Keratinocyte (primary cell): ENCODE measurements at regions not wholly inside any gene's neighbourhood (a gene's known extent, or its start where the extent isn't known, plus 50 kb on each side); places are given as distances from the start of the nearest gene placed in this dataset.

Experiments used
- DNase-seq: peaks from one replicate; pipeline ENCODE4 v3.0.0-alpha.2; 2011; ENCODE audit warnings: low read depth, missing footprints, low spot score
- FAIRE-seq: peaks from 2 replicates; lab custom pipeline; 2011; peaks lifted over from hg19 to GRCh38; lab: Jason Lieb, UNC
- H2AFZ ChIP-seq: 2 replicates; pipeline ENCODE4 v1.6.0; 2012; ENCODE audit warnings: low read length, control low read depth, inconsistent platforms; ENCODE audit not compliant: control insufficient read depth
- H3K27ac ChIP-seq: 2 replicates; pipeline ENCODE4 v1.5.1; 2011; ENCODE audit warnings: low read length; ENCODE audit not compliant: control insufficient read depth, insufficient read depth
- H3K27me3 ChIP-seq: 3 replicates; pipeline ENCODE4 v1.6.0; 2011; ENCODE audit warnings: low read length; ENCODE audit not compliant: control insufficient read depth, insufficient read depth; ENCODE audit errors: extremely low read depth
- H3K36me3 ChIP-seq, 2 experiments: 2 replicates in 1 of 2; 3 replicates in 1 of 2; pipeline ENCODE4 v1.5.1; 2011; ENCODE audit warnings: low read length in 2 of 2, mild to moderate bottlenecking in 1 of 2; ENCODE audit not compliant: control insufficient read depth in 2 of 2, insufficient read depth in 2 of 2; ENCODE audit errors: extremely low read depth in 1 of 2
- H3K4me1 ChIP-seq: 3 replicates; pipeline ENCODE4 v1.5.1; 2011; ENCODE audit warnings: low read length; ENCODE audit not compliant: control insufficient read depth, insufficient read depth; ENCODE audit errors: extremely low read depth
- H3K4me2 ChIP-seq: 3 replicates; pipeline ENCODE4 v1.6.0; 2011; ENCODE audit warnings: low read depth, low read length; ENCODE audit not compliant: control insufficient read depth, insufficient read depth; ENCODE audit errors: extremely low read depth
- H3K4me3 ChIP-seq, 3 experiments: fragments of 200-600 bp in 1 of 3; sonication (generic) in 1 of 3; 2 replicates in 2 of 3; 3 replicates in 1 of 3; pipeline ENCODE4 v1.5.1; 2011 to 2016; ENCODE audit warnings: low read length in 3 of 3, mild to moderate bottlenecking in 3 of 3, control low read depth in 2 of 3, inconsistent platforms in 1 of 3, low read depth in 1 of 3, mixed read lengths in 1 of 3, mixed run types in 1 of 3, moderate library complexity in 1 of 3; ENCODE audit not compliant: control insufficient read depth in 2 of 3, insufficient read depth in 2 of 3; ENCODE audit errors: extremely low read depth in 1 of 3
- H3K79me2 ChIP-seq: 2 replicates; pipeline ENCODE4 v1.6.0; 2012; ENCODE audit warnings: low read length; ENCODE audit not compliant: control insufficient read depth, insufficient read depth
- H3K9ac ChIP-seq: 3 replicates; pipeline ENCODE4 v1.6.0; 2011; ENCODE audit warnings: low read length; ENCODE audit not compliant: control insufficient read depth, insufficient read depth; ENCODE audit errors: extremely low read depth
- H3K9me1 ChIP-seq: 3 replicates; pipeline ENCODE4 v1.6.0; 2011; ENCODE audit warnings: low read length; ENCODE audit not compliant: control insufficient read depth, insufficient read depth; ENCODE audit errors: extremely low read depth
- H3K9me3 ChIP-seq: 2 replicates; pipeline ENCODE4 v1.5.1; 2012; ENCODE audit warnings: low read depth, low read length; ENCODE audit not compliant: control insufficient read depth
- H4K20me1 ChIP-seq: 3 replicates; pipeline ENCODE4 v1.6.0; 2011; ENCODE audit warnings: low read length; ENCODE audit not compliant: control insufficient read depth, insufficient read depth; ENCODE audit errors: extremely low read depth
- EZH2 ChIP-seq: IDR thresholded peaks from one replicate; pipeline ENCODE4 v1.6.1; 2012; ENCODE audit warnings: inconsistent platforms, mild to moderate bottlenecking, low read length, moderate library complexity
- dilution Hi-C: fragments of 300-500 bp; cut with MboI; formaldehyde crosslinking; loops from one replicate; pipeline ENCODE4 v1.7.0; 2020; ENCODE audit warnings: low sequenced_read_pairs; ENCODE audit not compliant: extremely low pct_ligation_motif_present
- TF ChIP-seq, protein P1 (sequence below), 3 experiments: IDR thresholded peaks in 1 of 3; conservative IDR thresholded peaks in 1 of 3; optimal IDR thresholded peaks in 1 of 3; 2 replicates in 2 of 3; 3 replicates in 1 of 3; pipeline versions ENCODE3 to v1.5.1; 2011; ENCODE audit warnings: low read length in 3 of 3, mild to moderate bottlenecking in 3 of 3, moderate library complexity in 2 of 3, control low read depth in 1 of 3, inconsistent platforms in 1 of 3; ENCODE audit not compliant: insufficient read depth in 2 of 3; ENCODE audit errors: extremely low read depth in 1 of 3

GRCh38 chr6:105875974-105876640 is 210.0 kb upstream of the PRDM1 start:
- Histone ChIP-seq H3K27me3 (no peaks in the 10 kb centered on the region), H4K20me1 (no peaks in the 10 kb centered on the region), H3K27ac (no peak overlapping the region), H3K9me1 (no peaks in the 10 kb centered on the region), H3K9me3 (no peaks in the 10 kb centered on the region), H2AFZ (no peak overlapping the region), H3K4me2 (no peak overlapping the region), H3K79me2 (no peaks in the 10 kb centered on the region), H3K9ac (no peak overlapping the region), H3K4me1 (no peaks in the 10 kb centered on the region), H3K4me3 (no peak overlapping the region), H3K36me3 (no peaks in the 10 kb centered on the region)
- TF ChIP-seq, protein P1, sequence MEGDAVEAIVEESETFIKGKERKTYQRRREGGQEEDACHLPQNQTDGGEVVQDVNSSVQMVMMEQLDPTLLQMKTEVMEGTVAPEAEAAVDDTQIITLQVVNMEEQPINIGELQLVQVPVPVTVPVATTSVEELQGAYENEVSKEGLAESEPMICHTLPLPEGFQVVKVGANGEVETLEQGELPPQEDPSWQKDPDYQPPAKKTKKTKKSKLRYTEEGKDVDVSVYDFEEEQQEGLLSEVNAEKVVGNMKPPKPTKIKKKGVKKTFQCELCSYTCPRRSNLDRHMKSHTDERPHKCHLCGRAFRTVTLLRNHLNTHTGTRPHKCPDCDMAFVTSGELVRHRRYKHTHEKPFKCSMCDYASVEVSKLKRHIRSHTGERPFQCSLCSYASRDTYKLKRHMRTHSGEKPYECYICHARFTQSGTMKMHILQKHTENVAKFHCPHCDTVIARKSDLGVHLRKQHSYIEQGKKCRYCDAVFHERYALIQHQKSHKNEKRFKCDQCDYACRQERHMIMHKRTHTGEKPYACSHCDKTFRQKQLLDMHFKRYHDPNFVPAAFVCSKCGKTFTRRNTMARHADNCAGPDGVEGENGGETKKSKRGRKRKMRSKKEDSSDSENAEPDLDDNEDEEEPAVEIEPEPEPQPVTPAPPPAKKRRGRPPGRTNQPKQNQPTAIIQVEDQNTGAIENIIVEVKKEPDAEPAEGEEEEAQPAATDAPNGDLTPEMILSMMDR (optimal IDR thresholded peaks at IDR 0.05 in 1 of 3, IDR thresholded peaks at IDR 0.05 in 1 of 3, conservative IDR thresholded peaks at IDR 0.05 in 1 of 3; ENCODE audit: extremely low read depth in 1 of 3, insufficient read depth in 2 of 3, low read length in 3 of 3) = no peak
- no peak for TF ChIP-seq EZH2
- dilution Hi-C loops = no loop called here
- FAIRE-seq (no peak), DNase-seq (no peak)

GRCh38 chr6:105874835-105875626 is 211.1 kb upstream of the PRDM1 start:
- no peaks in the 10 kb centered on the region for H3K27me3 ChIP-seq
- H3K9ac ChIP-seq = no peak overlapping the region
- no peaks in the 10 kb centered on the region for H4K20me1 ChIP-seq
- no peak for FAIRE-seq
- dilution Hi-C loops = no loop called here
- no peak overlapping the region for H3K27ac ChIP-seq
- H3K79me2 ChIP-seq = no peaks in the 10 kb centered on the region
- H3K9me3 ChIP-seq = no peaks in the 10 kb centered on the region
- H3K36me3 ChIP-seq = no peaks in the 10 kb centered on the region
- no peak overlapping the region for H3K4me3 ChIP-seq
- TF ChIP-seq, protein P1 (optimal IDR thresholded peaks at IDR 0.05 in 1 of 3, IDR thresholded peaks at IDR 0.05 in 1 of 3, conservative IDR thresholded peaks at IDR 0.05 in 1 of 3; ENCODE audit: extremely low read depth in 1 of 3, insufficient read depth in 2 of 3, low read length in 3 of 3) = no peak
- no peak for TF ChIP-seq EZH2
- no peak for DNase-seq
- no peak overlapping the region for H3K4me2 ChIP-seq
- no peaks in the 10 kb centered on the region for H3K4me1 ChIP-seq
- H2AFZ ChIP-seq = no peak overlapping the region
- no peaks in the 10 kb centered on the region for H3K9me1 ChIP-seq
